Activated CD4-positive, alpha-beta T cell treated with anti-CD3 and anti-CD28 coated beads, Interleukin-2, Interleukin-6, amounts not matched to agents 100 ng/mL and 50 ng/mL, durations not matched to agents 16 hours and 8 hours (primary cell): ENCODE measurements at regions not wholly inside any gene's neighbourhood (a gene's known extent, or its start where the extent isn't known, plus 50 kb on each side); places are given as distances from the start of the nearest gene placed in this dataset.
"Not testable (repeated sequence)": the region's sequence is repeated elsewhere in the genome, so short reads cannot be mapped to it uniquely, and the experiment has no call there.

Experiments
- DNase-seq: peaks from one replicate; pipeline ENCODE4 v3.0.0-alpha.2; 2020

- no peak for DNase-seq
Measured at GRCh38 chr3:10706740-10707399, 109.2 kb upstream of the SLC6A11 start.

- DNase-seq, result no peak
Measured at GRCh38 chr3:10707400-10708215, 108.4 kb upstream of the SLC6A11 start.

- DNase-seq, result no peak
Measured at GRCh38 chr3:10708216-10708893, 107.7 kb upstream of the SLC6A11 start.

- DNase-seq, result no peak
Measured at GRCh38 chr3:10709110-10709781, 106.8 kb upstream of the SLC6A11 start.

- no peak for DNase-seq
Measured at GRCh38 chr3:10712121-10712520, 103.9 kb upstream of the SLC6A11 start.

GRCh38 chr3:10713656-10714055 lies 102.4 kb upstream of the SLC6A11 start:
- no peak for DNase-seq

- no peak for DNase-seq
Measured at GRCh38 chr3:10715886-10716285, 100.1 kb upstream of the SLC6A11 start.

- no peak for DNase-seq
Measured at GRCh38 chr3:10716964-10717363, 99.1 kb upstream of the SLC6A11 start.

- DNase-seq, result no peak
Measured at GRCh38 chr3:10717756-10718155, 98.3 kb upstream of the SLC6A11 start.

- no peak for DNase-seq
Measured at GRCh38 chr3:10721101-10721500, 94.9 kb upstream of the SLC6A11 start.

GRCh38 chr3:10722911-10723310 lies 93.1 kb upstream of the SLC6A11 start:
- no peak for DNase-seq

- no peak for DNase-seq
Measured at GRCh38 chr3:10723991-10724390, 92.0 kb upstream of the SLC6A11 start.

- no peak for DNase-seq
Measured at GRCh38 chr3:10725067-10725466, 91.0 kb upstream of the SLC6A11 start.

GRCh38 chr3:10725846-10726245 lies 90.2 kb upstream of the SLC6A11 start:
- DNase-seq, result no peak

- no peak for DNase-seq
Measured at GRCh38 chr3:10726787-10727186, 89.2 kb upstream of the SLC6A11 start.

- DNase-seq, result no peak
Measured at GRCh38 chr3:10729439-10729838, 86.6 kb upstream of the SLC6A11 start.

- no peak for DNase-seq
Measured at GRCh38 chr3:10732292-10732691, 83.7 kb upstream of the SLC6A11 start.

- DNase-seq, result no peak
Measured at GRCh38 chr3:10733297-10733696, 82.7 kb upstream of the SLC6A11 start.

- DNase-seq, result not testable (repeated sequence)
Measured at GRCh38 chr3:10736444-10736843, 79.6 kb upstream of the SLC6A11 start.

- no peak for DNase-seq
Measured at GRCh38 chr3:10737785-10738184, 78.2 kb upstream of the SLC6A11 start.

- peak; percentile 78 for DNase-seq
Measured at GRCh38 chr3:10738688-10739372, 77.2 kb upstream of the SLC6A11 start.

- DNase-seq, result no peak
Measured at GRCh38 chr3:10740954-10741353, 75.1 kb upstream of the SLC6A11 start.
